Ectodermal cell (in vitro differentiated cells): ENCODE measurements at regions not wholly inside any gene's neighbourhood (a gene's known extent, or its start where the extent isn't known, plus 50 kb on each side); places are given as distances from the start of the nearest gene placed in this dataset.

ENCODE experiments used
- H3K27ac ChIP-seq: 2 replicates; pipeline ENCODE4 v1.7.0; 2013; ENCODE audit warnings: mild to moderate bottlenecking, low read depth, low read length; ENCODE audit not compliant: insufficient read depth, poor library complexity, severe bottlenecking
- H3K27me3 ChIP-seq: 2 replicates; pipeline ENCODE4 v1.7.0; 2013; ENCODE audit warnings: mild to moderate bottlenecking, low read length; ENCODE audit not compliant: insufficient read depth, control insufficient read depth, poor library complexity, severe bottlenecking
- H3K36me3 ChIP-seq: one replicate; pipeline ENCODE4 v1.7.0; 2013; ENCODE audit warnings: low read length; ENCODE audit not compliant: control insufficient read depth, insufficient read depth
- H3K4me1 ChIP-seq: one replicate; pipeline ENCODE4 v1.7.0; 2013; ENCODE audit warnings: low read length; ENCODE audit not compliant: control insufficient read depth, insufficient read depth
- H3K4me3 ChIP-seq: 2 replicates; pipeline ENCODE4 v1.7.0; 2013; ENCODE audit warnings: low read depth, low read length, control low read depth; ENCODE audit not compliant: insufficient read depth
- H3K9me3 ChIP-seq: 2 replicates; pipeline ENCODE4 v1.7.0; 2013; ENCODE audit warnings: mild to moderate bottlenecking, low read length, moderate library complexity; ENCODE audit not compliant: control insufficient read depth
- WGBS, 2 experiments: methylation state at CpG; one replicate each; pipeline ENCODE4 v1.1.7; 2013; ENCODE audit warnings: missing lambda C conversion rate in 2 of 2; 5-methylcytosine and 5-hydroxymethylcytosine counted together

DNA sequence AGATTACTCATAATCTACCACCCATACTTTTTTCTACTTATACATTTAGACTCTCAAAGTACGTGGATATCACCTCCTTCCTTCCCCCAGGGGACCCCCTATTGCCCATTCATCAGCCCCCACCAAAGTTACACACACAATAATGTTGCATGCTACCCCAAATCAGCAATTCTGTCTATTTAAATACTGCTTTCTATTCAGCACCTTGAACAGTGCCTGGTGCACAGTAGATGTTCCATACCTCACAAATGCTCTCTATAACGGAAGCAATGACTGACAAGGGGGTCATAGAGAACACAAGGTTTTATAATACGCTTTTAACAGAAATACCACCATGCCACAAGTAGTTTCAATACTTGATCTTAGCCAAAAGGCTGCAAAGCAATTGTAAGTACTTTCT is 370.7 kb downstream of the MIAT start:
- no peak overlapping the region for H3K27ac ChIP-seq
- H3K9me3 ChIP-seq = no peaks in the 10 kb centered on the region
- no peaks in the 10 kb centered on the region for H3K27me3 ChIP-seq
- no peak overlapping the region for H3K4me3 ChIP-seq
- H3K4me1 ChIP-seq = no peaks in the 10 kb centered on the region
- no peaks in the 10 kb centered on the region for H3K36me3 ChIP-seq
- WGBS, 2 experiments = 92 to 94% methylated on average over 3 of the region's 3 CpGs

GRCh38 chr22:27029584-27030130 is 372.3 kb downstream of the MIAT start:
- Histone ChIP-seq H3K4me3 (no peak overlapping the region), H3K4me1 (no peaks in the 10 kb centered on the region), H3K36me3 (no peaks in the 10 kb centered on the region), H3K9me3 (no peaks in the 10 kb centered on the region), H3K27me3 (no peaks in the 10 kb centered on the region), H3K27ac (no peak overlapping the region)
- 95 to 100% methylated on average over 1 of the region's 1 CpG for WGBS, 2 experiments

- no peaks in the 10 kb centered on the region for H3K27me3 ChIP-seq
- WGBS, 2 experiments = 75 to 76% methylated on average over 29 of the region's 29 CpGs
- H3K36me3 ChIP-seq = no peaks in the 10 kb centered on the region
- H3K9me3 ChIP-seq = no peaks in the 10 kb centered on the region
- no peak overlapping the region for H3K4me3 ChIP-seq
- H3K4me1 ChIP-seq = no peaks in the 10 kb centered on the region
- H3K27ac ChIP-seq = no peak overlapping the region
Observed at GRCh38 chr22:27032091-27032761, 374.8 kb downstream of the MIAT start.

DNA sequence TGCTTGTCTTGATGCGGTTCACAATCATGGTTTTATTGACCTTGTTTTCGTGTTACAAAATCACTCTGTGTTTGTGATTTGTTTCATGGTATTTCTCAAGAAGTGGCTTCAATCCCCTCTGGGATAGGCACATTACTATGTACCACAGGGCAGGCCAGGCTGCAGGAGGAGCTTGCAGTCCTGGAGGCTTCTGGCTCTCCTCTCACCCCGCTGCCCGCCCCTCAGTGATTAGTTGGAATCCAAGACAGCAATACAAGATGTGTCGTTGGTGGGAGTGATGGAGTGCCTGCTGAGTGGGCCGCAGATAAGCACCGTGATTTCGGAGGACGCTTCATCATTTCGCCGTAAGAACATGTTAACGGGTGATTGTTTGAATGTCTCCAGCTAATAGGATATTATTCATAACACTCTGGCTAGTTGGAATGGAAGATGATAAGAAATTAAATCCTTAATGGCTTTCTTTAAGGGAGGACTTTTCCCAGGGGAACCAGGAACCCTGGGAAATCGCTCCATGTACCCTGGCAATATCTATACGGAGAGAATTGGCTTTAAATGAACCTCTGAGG is 384.4 kb downstream of the MIAT start:
- Histone ChIP-seq H3K36me3 (no peaks in the 10 kb centered on the region), H3K4me1 (no peaks in the 10 kb centered on the region), H3K9me3 (no peaks in the 10 kb centered on the region), H3K4me3 (no peak overlapping the region), H3K27ac (no peak overlapping the region), H3K27me3 (no peaks in the 10 kb centered on the region)
- WGBS, 2 experiments = 92 to 93% methylated on average over 14 of the region's 14 CpGs

GRCh38 chr22:27043262-27043661 is 385.9 kb downstream of the MIAT start:
- Histone ChIP-seq H3K36me3 (no peaks in the 10 kb centered on the region), H3K27ac (no peak overlapping the region), H3K27me3 (no peaks in the 10 kb centered on the region), H3K4me1 (no peaks in the 10 kb centered on the region), H3K9me3 (no peaks in the 10 kb centered on the region), H3K4me3 (no peak overlapping the region)
- 93 to 98% methylated on average over 4 to 5 of the region's 5 CpGs for WGBS, 2 experiments

DNA sequence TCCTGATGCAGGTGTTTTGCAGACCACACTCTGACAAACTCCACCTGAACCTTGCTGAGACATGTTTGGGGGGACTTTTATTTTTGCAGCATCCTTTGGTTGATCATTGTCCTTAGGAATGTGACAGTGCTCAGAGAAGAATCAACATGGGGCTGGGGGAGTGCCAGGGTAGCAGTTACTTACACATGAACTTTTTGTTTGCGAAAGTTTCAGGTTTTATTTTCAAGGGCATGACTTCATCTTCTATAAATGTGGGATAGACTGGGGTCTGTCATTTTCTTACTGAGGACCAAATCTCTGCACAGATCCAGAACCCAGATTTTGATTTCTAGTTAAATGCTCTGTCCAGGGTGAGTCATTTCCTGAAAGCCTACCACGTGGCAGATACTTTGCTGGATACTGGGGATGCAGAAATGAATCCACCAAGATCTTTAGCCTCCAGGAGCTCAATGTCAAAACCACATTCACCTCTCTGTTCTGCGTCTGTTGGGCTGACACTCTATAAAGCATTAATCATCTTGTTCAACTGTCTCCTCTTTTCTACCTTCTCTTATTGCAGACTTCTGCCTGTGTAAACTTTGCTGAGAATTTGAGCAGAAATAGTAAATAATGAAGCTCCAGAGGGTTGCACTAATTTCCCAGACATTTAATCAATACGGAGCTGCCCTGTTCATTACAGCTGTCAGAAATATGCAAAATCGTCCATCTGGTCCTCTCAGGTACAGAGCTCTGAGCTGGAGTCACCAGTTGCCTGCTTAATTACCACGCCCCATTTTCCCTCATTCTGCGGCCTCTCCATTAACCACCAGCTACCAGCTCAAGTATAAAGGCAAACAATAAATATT is 387.9 kb downstream of the MIAT start:
- Histone ChIP-seq H3K4me1 (no peaks in the 10 kb centered on the region), H3K9me3 (no peaks in the 10 kb centered on the region), H3K27me3 (no peaks in the 10 kb centered on the region), H3K27ac (no peak overlapping the region), H3K4me3 (no peak overlapping the region), H3K36me3 (no peaks in the 10 kb centered on the region)
- WGBS, 2 experiments = 77 to 78% methylated on average over 7 of the region's 7 CpGs

DNA sequence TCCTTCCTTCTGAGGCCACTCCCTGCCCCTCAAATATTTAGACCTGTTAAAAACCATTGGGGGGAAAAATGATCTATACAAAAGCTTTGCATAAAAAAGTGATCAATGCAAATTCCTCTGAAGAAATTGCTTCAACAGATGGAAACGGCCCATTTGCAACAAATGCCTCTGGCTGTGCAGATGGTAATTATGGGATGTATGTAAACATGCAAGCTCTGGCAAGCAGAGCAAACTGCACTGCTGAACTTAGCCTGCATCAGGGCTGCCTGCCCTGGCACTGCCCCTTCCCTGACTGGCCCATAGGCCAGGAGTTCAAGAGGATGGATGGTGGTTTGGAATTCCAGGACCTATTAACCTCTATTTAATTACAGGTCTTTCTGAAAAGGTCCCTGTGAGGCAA is 388.7 kb downstream of the MIAT start:
- WGBS, 2 experiments = 86 to 93% methylated on average over 1 of the region's 1 CpG
- no peak overlapping the region for H3K4me3 ChIP-seq
- no peaks in the 10 kb centered on the region for H3K9me3 ChIP-seq
- H3K27ac ChIP-seq = no peak overlapping the region
- H3K36me3 ChIP-seq = no peaks in the 10 kb centered on the region
- no peaks in the 10 kb centered on the region for H3K4me1 ChIP-seq
- no peaks in the 10 kb centered on the region for H3K27me3 ChIP-seq

DNA sequence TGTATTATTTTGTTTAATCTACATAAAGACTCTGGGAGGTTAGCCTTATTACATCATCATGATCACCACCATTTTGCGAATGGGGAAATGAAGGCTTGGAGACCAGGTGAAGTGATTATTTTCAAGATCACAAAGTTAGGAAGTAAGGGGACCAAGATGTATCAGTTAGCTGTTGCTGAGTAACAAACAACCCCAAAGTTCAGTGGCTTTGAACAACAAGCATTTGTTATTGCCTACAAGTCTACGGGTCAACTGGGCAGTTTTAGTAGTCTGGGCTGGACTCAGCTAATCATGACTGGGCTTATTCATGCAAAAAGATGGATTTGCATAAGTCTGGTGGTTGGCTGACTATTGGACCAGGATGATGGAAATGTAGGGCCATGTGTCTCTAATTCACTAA is 389.2 kb downstream of the MIAT start:
- no peak overlapping the region for H3K4me3 ChIP-seq
- H3K36me3 ChIP-seq = no peaks in the 10 kb centered on the region
- no peaks in the 10 kb centered on the region for H3K9me3 ChIP-seq
- H3K4me1 ChIP-seq = no peaks in the 10 kb centered on the region
- no peak overlapping the region for H3K27ac ChIP-seq
- H3K27me3 ChIP-seq = no peaks in the 10 kb centered on the region
- 91 to 99% methylated on average over 2 of the region's 2 CpGs for WGBS, 2 experiments

- WGBS, 2 experiments = 80 to 87% methylated on average over 4 of the region's 4 CpGs
- H3K9me3 ChIP-seq = no peaks in the 10 kb centered on the region
- no peak overlapping the region for H3K27ac ChIP-seq
- H3K4me1 ChIP-seq = no peaks in the 10 kb centered on the region
- no peaks in the 10 kb centered on the region for H3K27me3 ChIP-seq
- H3K4me3 ChIP-seq = no peak overlapping the region
- no peaks in the 10 kb centered on the region for H3K36me3 ChIP-seq
Observed at GRCh38 chr22:27050771-27051170, 393.4 kb downstream of the MIAT start.

DNA sequence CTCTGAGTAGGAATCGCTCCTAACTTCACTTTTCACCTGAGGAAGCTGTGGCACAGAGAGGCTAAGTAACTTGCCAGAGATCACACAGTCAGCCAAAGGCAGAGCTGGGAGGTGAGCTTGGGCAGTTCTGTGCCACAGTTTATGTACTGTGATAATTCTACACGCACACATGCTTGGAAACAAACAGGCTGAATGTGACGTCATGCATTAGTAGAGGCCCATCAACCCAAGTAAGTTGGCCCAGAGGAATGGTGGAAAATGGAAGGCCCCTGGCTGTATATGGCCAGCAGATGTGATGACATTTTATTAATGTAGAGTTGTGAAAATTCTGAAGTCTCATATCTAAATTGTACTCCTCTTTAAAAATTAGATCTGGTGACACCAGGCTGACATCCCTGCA is 394.0 kb downstream of the MIAT start:
- no peaks in the 10 kb centered on the region for H3K4me1 ChIP-seq
- no peak overlapping the region for H3K27ac ChIP-seq
- no peaks in the 10 kb centered on the region for H3K9me3 ChIP-seq
- WGBS, 2 experiments = 66 to 67% methylated on average over 3 of the region's 3 CpGs
- no peaks in the 10 kb centered on the region for H3K36me3 ChIP-seq
- no peak overlapping the region for H3K4me3 ChIP-seq
- H3K27me3 ChIP-seq = no peaks in the 10 kb centered on the region
